Esophagus muscularis mucosa (tissue), 4 donors: ENCODE measurements at regions not wholly inside any gene's neighbourhood (a gene's known extent, or its start where the extent isn't known, plus 50 kb on each side); places are given as distances from the start of the nearest gene placed in this dataset.

Experiments used
- DNase-seq: peaks from one replicate; pipeline ENCODE4 v3.0.0-alpha.2; 2017; ENCODE audit errors: extremely low spot score
- H3K27ac ChIP-seq, 4 donors: fragments of 200-600 bp; sonication (generic); replicated peaks in 1 of 4; 1 replicate in 3 of 4; 2 replicates in 1 of 4; pipeline ENCODE4 v1.5.1; 2016 to 2019; ENCODE audit warnings: mild to moderate bottlenecking in 1 of 4
- H3K27me3 ChIP-seq, 4 donors: fragments of 200-600 bp; sonication (generic); one replicate each; pipeline versions ENCODE4 v1.5.1 to v1.6.0; 2016 to 2019
- H3K36me3 ChIP-seq, 4 donors: fragments of 200-600 bp; sonication (generic); one replicate each; pipeline ENCODE4 v1.5.1; 2016 to 2019
- H3K4me1 ChIP-seq, 4 donors: fragments of 200-600 bp; sonication (generic); one replicate each; pipeline ENCODE4 v1.5.1; 2016 to 2019
- H3K4me3 ChIP-seq, 4 donors: fragments of 200-600 bp; sonication (generic); 1 replicate in 2 of 4; 2 replicates in 2 of 4; pipeline ENCODE4 v1.5.1; 2016 to 2019; ENCODE audit warnings: mild to moderate bottlenecking in 4 of 4, moderate library complexity in 1 of 4
- H3K9me3 ChIP-seq, 4 donors: fragments of 200-600 bp; sonication (generic); 1 replicate in 3 of 4; 2 replicates in 1 of 4; pipeline ENCODE4 v1.5.1; 2016 to 2019
- CTCF ChIP-seq, 3 experiments: fragments of 200-600 bp in 2 of 3; fragments of 450-650 bp in 1 of 3; sonication (generic) in 2 of 3; IDR thresholded peaks; one replicate each; pipeline ENCODE4 v1.5.1; 2017 to 2019; ENCODE audit warnings: antibody characterized with exemption in 3 of 3, mild to moderate bottlenecking in 2 of 3, moderate library complexity in 1 of 3
- EP300 ChIP-seq: sonication (generic); formaldehyde crosslinking; IDR thresholded peaks from one replicate; pipeline ENCODE4 v1.6.1; 2017; ENCODE audit warnings: antibody characterized with exemption
- POLR2A ChIP-seq: fragments of 450-650 bp; IDR thresholded peaks from one replicate; pipeline ENCODE4 v1.6.1; 2017; ENCODE audit warnings: antibody characterized with exemption, moderate library complexity, mild to moderate bottlenecking, low read depth
- POLR2AphosphoS5 ChIP-seq, 2 donors: sonication (generic); formaldehyde crosslinking; IDR thresholded peaks; one replicate each; pipeline ENCODE4 v1.6.1; 2017; ENCODE audit warnings: antibody characterized with exemption in 2 of 2
- WGBS: methylation state at CpG from one replicate; pipeline ENCODE4 v1.1.5; 2018; 5-methylcytosine and 5-hydroxymethylcytosine counted together
- intact Hi-C: fragments of 100-400 bp; cut with DNase I; formaldehyde crosslinking; loops from one replicate; pipeline ENCODE4 v1.15.1; 2023

GRCh38 chr7:19982841-19983835, 209.7 kb upstream of the TMEM196 start:
- Histone ChIP-seq H3K36me3 (no peaks in the 10 kb centered on the region), H3K27me3 (no peaks in the 10 kb centered on the region), H3K4me3 (no peak overlapping the region), H3K27ac (no peak overlapping the region), H3K4me1 (no peaks in the 10 kb centered on the region), H3K9me3 (peaks cover 0 to 6% (median 0%) of the 10 kb centered on the region in 4 donors)
- TF ChIP-seq POLR2A (no peak), CTCF (IDR thresholded peaks at IDR 0.05) (peak in 2 of 3 experiments; percentile 26 to 41)
- intact Hi-C loops = no loop called here
- 71% methylated on average over 5 of the region's 6 CpGs for WGBS
- DNase-seq = no peak

GRCh38 chr7:19973581-19973980, 200.2 kb upstream of the TMEM196 start:
- intact Hi-C loops = no loop called here
- H3K9me3 ChIP-seq = no peaks in the 10 kb centered on the region
- WGBS = 86% methylated on average over 2 of the region's 2 CpGs

GRCh38 chr7:19972876-19973275, 199.5 kb upstream of the TMEM196 start:
- Histone ChIP-seq H3K4me3 (no peak overlapping the region), H3K9me3 (no peaks in the 10 kb centered on the region), H3K4me1 (peaks cover 0 to 4% (median 0%) of the 10 kb centered on the region in 4 donors), H3K27me3 (no peaks in the 10 kb centered on the region), H3K27ac (no peak overlapping the region), H3K36me3 (no peaks in the 10 kb centered on the region)
- intact Hi-C loops = no loop called here
- no peak for DNase-seq
- 86% methylated on average over 1 of the region's 1 CpG for WGBS
- TF ChIP-seq CTCF (IDR thresholded peaks at IDR 0.05) (no peak), POLR2A (no peak), EP300 (no peak), POLR2AphosphoS5 (IDR thresholded peaks at IDR 0.05) (no peak)

More at GRCh38 chr7:19973581-19973980, 200.2 kb upstream of the TMEM196 start:
- TF ChIP-seq EP300 = no peak
- TF ChIP-seq CTCF (IDR thresholded peaks at IDR 0.05) = no peak
- TF ChIP-seq POLR2A = no peak
- TF ChIP-seq POLR2AphosphoS5 (IDR thresholded peaks at IDR 0.05) = no peak
- Histone ChIP-seq H3K36me3 (no peaks in the 10 kb centered on the region), H3K4me1 (peaks cover 0 to 4% (median 0%) of the 10 kb centered on the region in 4 donors), H3K4me3 (no peak overlapping the region), H3K27me3 (no peaks in the 10 kb centered on the region), H3K27ac (no peak overlapping the region)
- DNase-seq = no peak

- intact Hi-C loops = no loop called here
- WGBS = 55% methylated on average over 2 of the region's 2 CpGs
Observed at GRCh38 chr7:19971956-19972355, 198.5 kb upstream of the TMEM196 start.

More at GRCh38 chr7:19971956-19972355, 198.5 kb upstream of the TMEM196 start:
- no peak overlapping the region for H3K27ac ChIP-seq
- no peaks in the 10 kb centered on the region for H3K36me3 ChIP-seq
- no peaks in the 10 kb centered on the region for H3K27me3 ChIP-seq
- H3K4me3 ChIP-seq = no peak overlapping the region
- TF ChIP-seq POLR2AphosphoS5 (IDR thresholded peaks at IDR 0.05) = no peak
- no peak for TF ChIP-seq POLR2A
- TF ChIP-seq EP300 = no peak
- no peak for TF ChIP-seq CTCF (IDR thresholded peaks at IDR 0.05)
- no peaks in the 10 kb centered on the region for H3K9me3 ChIP-seq
- DNase-seq = no peak
- H3K4me1 ChIP-seq = peaks cover 0 to 4% (median 0%) of the 10 kb centered on the region in 4 donors
